B cell (primary cell): ENCODE measurements at regions not wholly inside any gene's neighbourhood (a gene's known extent, or its start where the extent isn't known, plus 50 kb on each side); places are given as distances from the start of the nearest gene placed in this dataset.

Experiments
- ATAC-seq: fragments of 200-7000 bp; cut with Tn5 transposase; one replicate; pipeline ENCODE4 v1.10.0; 2021; ENCODE audit warnings: low read depth, mild to moderate bottlenecking, moderate number of reproducible peaks, moderate library complexity
- CTCF ChIA-PET: fragments of 350-600 bp; sonication (Branson Sonifier 250); formaldehyde crosslinking; loops from one replicate; lab custom pipeline; 2021; ENCODE audit warnings: antibody characterized with exemption, inconsistent platforms; lab: Charles Lee
- POLR2A ChIA-PET: fragments of 350-600 bp; sonication (Branson Sonifier 250); formaldehyde crosslinking; loops from one replicate; lab custom pipeline; 2021; ENCODE audit warnings: antibody characterized with exemption; lab: Charles Lee
- DNase-seq: peaks from one replicate; pipeline ENCODE4 v3.0.0; 2013
- H2AFZ ChIP-seq: 2 replicates; pipeline ENCODE4 v1.6.1; 2012; ENCODE audit warnings: mild to moderate bottlenecking, low read depth, low read length; ENCODE audit not compliant: insufficient read depth, poor library complexity, severe bottlenecking
- H3K27ac ChIP-seq, 2 donors: 1 replicate in 1 of 2; 2 replicates in 1 of 2; pipeline ENCODE4 v1.5.1; 2012 to 2013; ENCODE audit warnings: low read length in 2 of 2, mild to moderate bottlenecking in 2 of 2, moderate library complexity in 1 of 2
- H3K27me3 ChIP-seq, 4 experiments: fragments of 200-600 bp in 1 of 4; sonication (generic) in 1 of 4; replicated peaks in 1 of 4; 1 replicate in 2 of 4; 2 replicates in 2 of 4; pipeline versions ENCODE4 v1.6.1 to v1.7.0; 2013 to 2016; ENCODE audit warnings: low read length in 3 of 4, mild to moderate bottlenecking in 2 of 4, mixed read lengths in 1 of 4, moderate library complexity in 1 of 4; ENCODE audit not compliant: insufficient read depth in 4 of 4, control insufficient read depth in 3 of 4; ENCODE audit errors: control extremely low read depth in 1 of 4
- H3K36me3 ChIP-seq, 2 experiments: replicated peaks in 1 of 2; 1 replicate in 1 of 2; 2 replicates in 1 of 2; pipeline versions ENCODE4 v1.6.1 to v1.7.1; 2013; ENCODE audit warnings: low read length in 1 of 2; ENCODE audit not compliant: insufficient read depth in 2 of 2, control insufficient read depth in 1 of 2; ENCODE audit errors: control extremely low read depth in 1 of 2, extremely low read depth in 1 of 2
- H3K4me1 ChIP-seq, 2 donors: fragments of 200-600 bp in 1 of 2; sonication (generic) in 1 of 2; 1 replicate in 1 of 2; 2 replicates in 1 of 2; pipeline versions ENCODE4 v1.5.1 to v1.6.1; 2013 to 2017; ENCODE audit warnings: low read length in 2 of 2; ENCODE audit not compliant: control insufficient read depth in 2 of 2, insufficient read depth in 2 of 2
- H3K4me2 ChIP-seq: replicated peaks from 2 replicates; pipeline ENCODE3; 2012; ENCODE audit warnings: mild to moderate bottlenecking, low read depth, low read length; ENCODE audit not compliant: poor library complexity, severe bottlenecking
- H3K4me3 ChIP-seq, 5 experiments: fragments of 200-600 bp in 1 of 5; sonication (generic) in 1 of 5; 1 replicate in 3 of 5; 2 replicates in 2 of 5; pipeline versions ENCODE4 v1.5.1 to v1.7.0; 2011 to 2016; ENCODE audit warnings: low read length in 4 of 5, mild to moderate bottlenecking in 4 of 5, low read depth in 2 of 5, control low read depth in 1 of 5, moderate library complexity in 1 of 5; ENCODE audit not compliant: insufficient read depth in 1 of 5; ENCODE audit errors: control extremely low read depth in 1 of 5, extremely low read depth in 1 of 5
- H3K79me2 ChIP-seq: fragments of 200-600 bp; sonication (generic); one replicate; pipeline ENCODE4 v1.6.0; 2016; ENCODE audit warnings: low read length; ENCODE audit not compliant: control insufficient read depth, insufficient read depth
- H3K9ac ChIP-seq: fragments of 200-600 bp; sonication (generic); 2 replicates; pipeline ENCODE4 v1.6.1; 2017; ENCODE audit warnings: mild to moderate bottlenecking, low read length, moderate library complexity
- H3K9me3 ChIP-seq, 3 donors: one replicate each; pipeline versions ENCODE4 v1.6.1 to v1.7.1; 2013; ENCODE audit warnings: low read length in 2 of 3; ENCODE audit not compliant: control insufficient read depth in 2 of 3, insufficient read depth in 1 of 3; ENCODE audit errors: control extremely low read depth in 1 of 3
- H4K20me1 ChIP-seq: 2 replicates; pipeline ENCODE4 v1.6.0; 2012; ENCODE audit warnings: mild to moderate bottlenecking, low read length; ENCODE audit not compliant: insufficient read depth, control insufficient read depth, poor library complexity, severe bottlenecking
- H3K27ac Mint-ChIP-seq: one replicate; pipeline ENCODE4 v1.8.0; 2021; ENCODE audit warnings: mixed read lengths
- H3K27me3 Mint-ChIP-seq: one replicate; pipeline ENCODE4 v1.8.0; 2021; ENCODE audit warnings: mixed read lengths
- H3K4me1 Mint-ChIP-seq: one replicate; pipeline ENCODE4 v1.8.0; 2021; ENCODE audit warnings: mixed read lengths
- H3K4me3 Mint-ChIP-seq: one replicate; pipeline ENCODE4 v1.8.0; 2021; ENCODE audit warnings: mixed read lengths
- H3K9me3 Mint-ChIP-seq: one replicate; pipeline ENCODE4 v1.8.0; 2022; ENCODE audit warnings: mixed read lengths; ENCODE audit not compliant: insufficient read depth
- CTCF ChIP-seq: fragments of 200-600 bp; IDR thresholded peaks from one replicate; pipeline ENCODE4 v1.8.0; 2022; ENCODE audit warnings: antibody characterized with exemption, mild to moderate bottlenecking
- EZH2 ChIP-seq: IDR thresholded peaks from 2 replicates; pipeline ENCODE4 v1.6.1; 2012; ENCODE audit warnings: borderline replicate concordance, low read depth, mild to moderate bottlenecking, moderate library complexity, low read length; ENCODE audit not compliant: insufficient read depth, poor library complexity, severe bottlenecking
- WGBS: methylation state at CpG from one replicate; pipeline ENCODE4 v1.1.5; 2013; ENCODE audit warnings: missing lambda C conversion rate; ENCODE audit not compliant: insufficient coverage; 5-methylcytosine and 5-hydroxymethylcytosine counted together
- intact Hi-C: fragments of 100-400 bp; cut with micrococcal nuclease; formaldehyde crosslinking; loops from one replicate; pipeline ENCODE4 v1.10.0; 2022

- intact Hi-C loops = no loop called here
- H2AFZ ChIP-seq = no peak overlapping the region
- CTCF ChIA-PET = no interaction called here
- no peak overlapping the region for H3K27ac Mint-ChIP-seq
- H3K9ac ChIP-seq = no peak overlapping the region
- no peak overlapping the region for H3K4me3 Mint-ChIP-seq
- POLR2A ChIA-PET = no interaction called here
- H4K20me1 ChIP-seq = no peaks in the 10 kb centered on the region
- DNase-seq (no peak), ATAC-seq (no peak)
- no peak overlapping the region for H3K27ac ChIP-seq
- H3K4me1 Mint-ChIP-seq = no peaks in the 10 kb centered on the region
- H3K9me3 Mint-ChIP-seq = peaks cover 3% of the 10 kb centered on the region
- no peaks in the 10 kb centered on the region for H3K4me1 ChIP-seq
- H3K4me3 ChIP-seq = no peak overlapping the region
- no peaks in the 10 kb centered on the region for H3K27me3 Mint-ChIP-seq
- no peaks in the 10 kb centered on the region for H3K36me3 ChIP-seq
- no peaks in the 10 kb centered on the region for H3K79me2 ChIP-seq
- H3K27me3 ChIP-seq = no peaks in the 10 kb centered on the region
- TF ChIP-seq CTCF (no peak), EZH2 (no peak)
- H3K9me3 ChIP-seq = no peaks in the 10 kb centered on the region
- no peak overlapping the region for H3K4me2 ChIP-seq
Measured at GRCh38 chr7:97357459-97357858, 240.0 kb downstream of the SDHAF3 start.

DNA sequence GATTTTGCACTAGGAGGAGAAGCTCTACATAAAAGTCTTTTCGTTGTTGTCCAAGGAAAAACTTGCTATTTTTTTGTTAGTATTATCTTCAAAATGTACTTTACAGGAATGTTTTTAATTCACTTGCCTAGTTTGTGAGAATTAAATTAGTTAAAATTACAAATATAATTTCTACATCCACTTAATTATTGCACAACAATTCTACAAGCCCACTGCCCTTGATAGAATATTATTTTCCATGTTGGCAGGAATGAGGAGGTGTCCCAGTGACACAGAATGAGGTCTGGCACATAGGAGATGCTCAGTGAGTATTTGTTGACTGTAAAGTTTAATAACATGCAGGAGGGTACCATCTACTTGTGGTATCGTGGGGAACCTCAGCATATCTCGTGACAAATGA, 255.4 kb downstream of the SDHAF3 start:
- intact Hi-C loops = no loop called here
- no peaks in the 10 kb centered on the region for H4K20me1 ChIP-seq
- no peaks in the 10 kb centered on the region for H3K27me3 ChIP-seq
- no peaks in the 10 kb centered on the region for H3K4me1 Mint-ChIP-seq
- DNase-seq (no peak), ATAC-seq (no peak)
- H3K4me3 ChIP-seq = no peak overlapping the region
- no peak for TF ChIP-seq CTCF
- TF ChIP-seq EZH2 = no peak
- POLR2A ChIA-PET = no interaction called here
- no peak overlapping the region for H3K9ac ChIP-seq
- H3K27ac Mint-ChIP-seq = no peak overlapping the region
- H3K27ac ChIP-seq = no peak overlapping the region
- no peaks in the 10 kb centered on the region for H3K27me3 Mint-ChIP-seq
- H3K9me3 ChIP-seq = no peaks in the 10 kb centered on the region
- no peaks in the 10 kb centered on the region for H3K9me3 Mint-ChIP-seq
- no peak overlapping the region for H3K4me3 Mint-ChIP-seq
- H3K36me3 ChIP-seq = no peaks in the 10 kb centered on the region
- CTCF ChIA-PET = no interaction called here
- 50% methylated on average over 1 of the region's 3 CpGs for WGBS
- no peak overlapping the region for H2AFZ ChIP-seq
- no peak overlapping the region for H3K4me2 ChIP-seq
- no peaks in the 10 kb centered on the region for H3K4me1 ChIP-seq
- no peaks in the 10 kb centered on the region for H3K79me2 ChIP-seq
